ENCODE measurements at regions not wholly inside any gene's neighbourhood (a gene's known extent, or its start where the extent isn't known, plus 50 kb on each side); places are given as distances from the start of the nearest gene placed in this dataset.

DNA sequence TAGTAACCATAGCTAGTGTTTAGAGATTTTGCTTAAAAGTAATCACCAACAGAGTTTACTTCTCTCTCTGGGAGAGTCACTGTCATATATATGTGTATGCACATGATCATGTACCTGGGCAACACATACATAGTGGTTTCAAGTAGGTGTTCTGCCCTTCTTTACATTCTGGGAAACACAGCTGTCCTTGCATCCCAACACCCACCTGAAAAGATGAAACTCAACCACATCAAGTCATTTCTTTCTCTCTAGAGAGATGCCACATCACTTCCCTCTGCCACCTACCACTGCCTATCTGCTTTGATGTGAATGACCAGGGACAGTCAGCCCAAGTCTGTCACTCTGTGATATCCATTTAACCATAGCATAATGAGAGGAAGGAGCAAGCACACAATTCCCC is 155.8 kb upstream of the GADL1 start:
- DNase-seq, result no peak

DNA sequence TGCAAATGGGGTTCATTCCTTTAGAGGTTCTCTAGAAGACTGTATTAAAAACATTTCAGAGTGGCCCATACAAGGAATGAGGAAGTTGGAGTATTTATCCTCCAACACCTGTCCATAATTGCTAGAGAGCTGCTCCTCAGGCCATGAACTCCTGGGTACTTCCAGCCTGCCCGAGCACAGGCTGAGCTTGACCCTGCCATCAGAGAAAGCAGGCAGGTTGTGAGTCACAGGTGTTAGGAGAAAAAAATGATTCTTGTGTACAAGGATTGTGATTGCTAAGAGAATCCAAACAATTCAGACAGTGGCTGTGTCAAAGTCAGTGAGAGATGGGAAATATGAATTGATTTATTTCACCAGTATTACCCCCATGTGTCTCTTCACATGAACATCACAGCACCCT is 156.8 kb upstream of the GADL1 start:
- DNase-seq, result no peak

DNA sequence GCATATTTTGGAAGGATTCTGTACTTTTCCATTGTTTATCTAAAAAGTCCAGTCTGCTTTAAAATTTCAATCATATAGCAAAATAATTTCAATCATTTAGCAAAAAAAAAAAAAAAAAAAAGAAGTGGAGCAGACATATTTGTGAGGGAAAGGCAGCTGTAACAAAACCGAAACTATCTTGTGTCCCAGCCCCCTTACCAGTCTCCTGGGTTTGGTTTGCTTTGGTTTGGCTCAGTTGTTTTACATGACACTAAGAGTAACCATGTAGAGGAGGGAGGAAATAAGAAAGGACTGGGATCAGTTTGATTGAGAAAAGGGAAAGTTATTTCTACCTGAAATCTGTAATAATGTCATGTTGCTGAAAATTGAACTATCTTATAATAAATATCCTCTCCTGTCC is 158.8 kb upstream of the GADL1 start:
- DNase-seq, result no peak

DNA sequence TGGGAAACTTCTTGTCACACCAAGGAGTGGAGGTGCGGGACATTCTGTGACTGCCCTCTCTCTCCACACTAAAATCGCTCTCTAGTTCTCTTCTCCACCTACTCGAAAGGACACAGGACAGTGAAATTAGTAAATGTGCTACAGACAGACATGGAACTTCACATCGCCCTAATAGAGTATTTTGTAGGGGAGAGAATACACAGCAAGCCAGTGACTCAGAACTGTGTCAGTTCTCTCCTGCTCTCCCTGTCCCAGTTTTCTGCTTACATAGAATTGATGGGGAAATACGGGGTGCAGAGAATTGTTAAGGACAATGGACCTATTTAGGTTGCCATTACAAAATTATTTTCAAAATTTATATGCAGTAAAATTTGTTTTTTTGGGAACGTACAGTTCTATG is 159.6 kb upstream of the GADL1 start:
- no peak for DNase-seq

DNA sequence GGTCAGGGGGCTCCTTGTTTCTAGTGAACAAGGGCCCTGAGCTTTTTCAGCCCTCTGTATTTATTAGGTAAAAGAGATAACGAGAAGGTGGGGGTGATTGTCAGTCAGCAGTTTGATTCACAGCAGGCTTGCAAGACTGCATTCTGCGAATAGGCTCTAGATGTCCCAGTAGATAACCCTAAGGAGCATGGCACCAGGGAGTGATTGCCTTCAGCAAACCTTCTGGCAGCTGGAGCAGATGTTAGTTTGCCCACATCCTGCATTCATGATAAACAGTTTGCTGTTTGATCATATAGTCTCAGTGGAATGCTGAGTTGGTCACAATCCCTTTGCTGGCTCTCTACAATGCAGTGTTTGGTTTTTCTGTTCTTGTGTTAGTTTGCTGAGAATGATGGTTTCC is 161.3 kb upstream of the GADL1 start:
- no peak for DNase-seq

DNA sequence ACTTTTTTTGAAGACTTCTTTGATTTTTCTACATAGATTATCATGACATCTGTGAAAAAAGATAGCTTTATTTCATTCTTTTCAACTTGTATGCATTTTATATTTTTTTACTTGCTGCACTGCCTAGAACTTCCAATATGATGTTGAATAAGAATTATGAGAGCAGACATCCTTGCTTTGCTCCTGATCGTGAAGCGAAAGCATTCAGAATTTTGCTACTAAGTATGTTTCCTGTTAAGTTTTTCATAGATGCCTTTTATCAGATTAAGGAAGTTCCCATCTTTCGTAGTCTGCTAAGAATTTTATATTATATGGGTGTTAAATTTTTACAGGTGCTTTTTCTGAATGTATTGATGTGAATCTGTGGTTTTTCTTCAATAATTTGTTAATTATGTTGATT is 163.4 kb upstream of the GADL1 start:
- no peak for DNase-seq

DNA sequence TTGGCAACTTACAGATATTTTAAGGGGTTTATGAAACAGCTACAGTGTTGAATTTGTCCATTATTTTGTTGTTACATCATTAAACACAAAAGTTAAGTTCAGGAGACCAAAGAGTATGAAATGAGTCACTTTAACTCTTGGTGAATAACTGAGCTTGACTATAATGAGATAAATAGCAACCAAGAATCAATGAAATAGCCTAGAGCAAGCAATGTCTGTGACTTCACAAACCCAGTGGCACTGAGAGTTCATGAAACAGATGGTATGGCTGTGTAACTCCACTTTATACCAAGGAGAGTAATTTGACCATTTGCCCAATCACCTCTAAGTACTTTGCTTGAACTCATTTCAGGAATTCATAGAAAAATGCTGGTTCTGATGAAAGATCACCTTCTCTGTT is 169.6 kb upstream of the GADL1 start:
- DNase-seq, result no peak

DNA sequence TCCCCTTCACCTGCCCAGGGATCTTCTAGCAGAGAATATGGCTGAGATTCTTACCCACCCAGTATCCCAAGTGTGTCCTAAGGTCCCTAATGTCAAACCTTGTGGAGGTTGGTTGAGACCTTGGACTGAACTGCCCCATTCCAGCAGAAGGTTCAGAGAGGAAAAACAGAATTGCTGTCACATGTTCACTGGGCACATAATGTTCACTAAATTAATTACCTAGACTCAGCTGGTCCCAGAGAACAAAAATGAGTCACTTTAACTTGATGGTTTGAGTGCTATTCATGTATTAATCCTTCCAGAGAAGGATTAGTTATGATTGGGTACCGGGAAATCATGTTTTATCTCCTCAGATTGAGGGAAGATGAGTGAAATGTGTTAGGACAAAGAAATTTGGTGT is 171.3 kb upstream of the GADL1 start:
- no peak for DNase-seq

DNA sequence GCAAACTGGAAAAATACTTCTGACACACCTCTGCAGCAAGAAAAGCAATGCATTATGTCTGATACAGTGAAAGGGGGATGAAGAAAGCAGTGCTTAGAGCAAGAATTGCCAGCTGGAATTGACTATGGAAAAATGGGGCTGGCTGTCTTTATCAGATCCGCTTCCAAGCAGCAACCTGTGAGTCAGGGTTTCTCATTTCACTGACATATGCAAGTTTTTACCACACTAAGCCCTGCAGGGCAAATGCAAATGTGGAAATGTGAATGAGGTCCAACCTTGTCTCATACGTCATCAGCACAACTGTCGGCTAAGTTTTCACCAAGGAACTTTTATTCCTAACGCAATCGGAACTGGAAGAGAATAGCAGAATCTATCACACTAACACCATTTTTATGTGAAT is 172.5 kb upstream of the GADL1 start:
- DNase-seq, result peak; percentile 85

DNA sequence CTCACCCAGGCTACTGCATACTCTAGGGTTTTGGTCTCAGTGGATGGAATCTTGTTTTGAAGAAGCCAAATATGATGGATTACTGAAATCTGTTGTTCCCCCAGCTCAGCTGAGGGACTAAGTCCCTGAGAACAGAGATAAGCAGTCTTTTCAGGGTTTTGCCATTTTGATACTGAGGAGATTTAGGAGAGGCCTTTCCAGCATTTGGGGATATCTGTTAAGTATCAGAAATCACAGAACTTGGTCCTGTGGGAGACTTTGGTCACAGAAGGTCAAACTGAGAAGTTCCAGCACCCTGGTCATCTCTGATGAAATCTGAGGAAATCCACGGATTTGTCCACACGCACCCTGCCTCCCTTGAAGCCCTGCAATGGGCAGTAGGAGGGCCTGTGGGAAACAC is 181.0 kb upstream of the GADL1 start:
- DNase-seq, result no peak

DNA sequence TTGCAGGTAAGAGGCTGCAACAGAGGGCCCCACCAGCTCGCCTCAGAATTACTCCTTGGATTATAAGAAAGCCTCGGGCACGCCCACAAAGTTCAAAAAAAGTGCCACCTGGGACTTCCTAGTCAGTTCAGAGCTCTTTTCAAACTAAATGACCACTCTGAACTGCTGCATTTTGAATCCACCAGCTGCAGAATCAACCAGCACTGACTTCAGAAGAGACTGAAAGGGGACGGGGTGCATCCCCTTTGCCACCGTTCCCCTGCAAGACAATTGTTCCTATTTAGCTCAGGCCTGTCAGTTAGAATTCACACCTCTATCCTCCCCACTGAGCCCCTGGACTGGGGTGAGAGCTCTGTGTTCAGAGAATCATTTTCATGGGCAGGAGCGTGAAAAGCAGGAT is 181.4 kb upstream of the GADL1 start:
- DNase-seq, result no peak

DNA sequence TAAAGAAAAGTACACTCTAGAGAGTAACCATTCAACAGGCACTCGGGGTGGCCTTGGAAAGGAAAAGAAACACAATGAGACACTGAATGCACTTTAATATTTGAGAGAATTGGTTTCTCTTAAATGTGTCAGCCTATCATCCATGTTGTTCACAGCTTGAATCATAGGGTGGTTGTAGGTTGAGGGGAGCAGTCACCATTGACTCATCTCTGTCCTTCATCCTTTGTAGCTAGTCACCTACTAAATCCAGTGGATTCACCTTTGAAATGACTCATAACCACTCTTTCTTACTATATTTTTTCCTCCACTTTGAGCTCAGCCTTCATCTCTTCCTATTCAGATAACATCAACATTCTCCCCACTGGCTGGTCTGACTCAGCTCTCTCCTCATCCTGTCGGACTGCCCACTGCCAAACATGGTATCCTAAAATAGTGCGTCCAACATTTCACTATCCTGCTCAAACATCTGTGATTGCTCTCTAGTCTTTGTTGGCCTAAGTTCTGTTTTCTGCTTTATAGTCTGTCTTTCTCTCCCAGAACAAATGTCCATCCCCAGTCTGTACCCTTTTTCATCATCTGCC is 182.7 kb upstream of the GADL1 start:
- DNase-seq, result no peak

DNA sequence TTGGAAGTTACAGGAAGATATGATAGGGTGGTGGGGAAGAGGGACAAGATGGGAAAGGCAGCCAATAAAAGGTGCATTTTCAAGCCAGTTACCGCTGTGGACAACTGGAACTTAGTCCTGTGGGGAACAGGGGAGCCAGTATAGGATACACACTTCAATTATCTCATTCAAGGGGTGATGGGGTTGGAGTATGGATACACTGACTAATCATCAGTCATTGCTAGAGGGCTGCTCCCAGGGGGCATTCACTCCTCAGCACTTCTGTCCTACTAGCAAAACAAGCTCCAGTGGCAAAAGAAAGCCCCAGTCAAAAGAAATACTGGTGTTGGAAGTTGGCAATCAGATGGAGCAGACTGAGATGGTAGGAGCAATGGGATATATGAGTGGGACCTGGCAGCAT is 183.4 kb upstream of the GADL1 start:
- no peak for DNase-seq

DNA sequence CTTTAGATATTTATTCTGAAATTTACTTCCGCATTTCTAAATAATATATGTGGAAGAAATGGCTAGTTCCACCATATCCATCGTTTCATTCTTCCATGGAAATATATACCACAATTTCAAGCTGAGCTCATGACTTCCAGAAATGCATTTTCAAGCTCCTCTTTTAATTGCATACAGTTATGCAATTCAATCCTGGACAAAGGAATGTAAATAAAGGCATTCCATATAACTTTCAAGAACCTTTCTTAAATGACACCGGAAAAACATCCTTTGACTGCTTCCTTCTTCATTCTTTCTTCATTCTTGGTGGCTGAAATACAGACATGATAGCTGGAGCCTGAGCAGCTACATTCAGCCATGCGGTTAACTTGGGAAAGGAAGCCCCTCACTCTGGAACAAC is 185.2 kb upstream of the GADL1 start:
- no peak for DNase-seq

DNA sequence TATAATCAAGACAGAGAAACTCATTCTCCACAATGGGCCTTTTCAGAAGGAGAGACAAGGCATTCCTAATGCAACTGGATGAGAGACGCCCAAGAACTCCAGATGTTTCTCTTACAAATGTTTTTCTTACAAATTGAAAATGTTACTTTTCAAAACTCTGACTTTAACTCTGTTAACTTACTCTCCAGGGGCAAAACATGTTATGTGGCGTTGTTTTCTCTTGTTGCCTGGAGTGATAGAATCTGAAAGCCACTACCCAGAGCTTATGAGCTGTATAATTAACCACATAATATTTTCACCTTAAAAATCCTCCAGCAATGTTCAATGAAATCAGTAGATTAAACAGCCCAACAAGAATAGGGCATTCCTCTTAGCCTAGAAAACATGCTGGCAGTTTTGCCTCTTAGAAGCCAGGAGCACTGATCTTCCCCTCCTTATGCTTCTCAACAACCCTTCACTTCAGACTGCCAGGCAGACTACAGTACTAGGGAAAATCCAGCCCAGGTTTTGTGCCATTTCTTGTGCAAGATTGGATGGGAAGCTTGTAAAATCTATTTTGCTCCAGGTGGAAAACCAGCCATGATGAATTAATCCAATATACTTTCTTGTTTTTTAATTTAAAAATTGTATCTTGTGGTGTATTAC is 186.7 kb upstream of the GADL1 start:
- no peak for DNase-seq

DNA sequence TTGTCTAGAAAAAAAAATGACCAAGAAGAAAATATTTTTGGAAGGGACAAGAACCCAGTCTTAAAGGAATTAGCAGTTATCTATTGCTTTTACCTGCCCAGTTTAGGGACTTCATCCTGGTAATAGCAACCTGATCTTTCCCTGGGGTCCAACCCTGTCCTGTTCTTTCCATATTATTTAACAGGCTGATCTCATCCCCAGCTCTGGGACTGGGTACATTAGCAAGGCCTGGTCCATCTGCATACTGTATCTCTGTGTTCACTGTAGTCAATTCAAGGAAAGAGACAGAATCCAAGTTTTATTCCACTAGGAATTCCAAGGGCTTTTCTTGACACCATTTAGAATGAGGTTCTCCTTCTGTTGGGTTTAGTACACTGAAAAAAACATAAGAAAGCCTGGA is 191.7 kb upstream of the GADL1 start:
- no peak for DNase-seq

DNA sequence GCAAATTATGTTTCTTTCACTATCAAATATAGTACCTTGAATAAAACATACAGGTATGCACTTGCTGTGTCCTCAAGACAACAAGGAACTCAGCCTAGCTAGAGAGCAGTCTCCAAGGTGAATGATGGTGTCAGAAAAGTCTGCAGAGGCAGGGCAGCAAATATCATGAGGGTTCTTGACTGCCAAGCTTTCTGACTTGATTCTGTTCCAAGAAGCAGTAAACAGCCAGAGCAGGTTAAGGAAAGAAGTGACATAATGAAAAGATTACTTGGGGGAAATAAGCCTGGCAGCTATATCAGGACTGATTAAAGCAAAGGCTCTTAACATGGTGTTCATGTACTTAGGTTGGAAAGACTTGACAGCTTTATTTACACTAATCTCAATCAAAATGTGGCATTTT is 192.2 kb upstream of the GADL1 start:
- no peak for DNase-seq

DNA sequence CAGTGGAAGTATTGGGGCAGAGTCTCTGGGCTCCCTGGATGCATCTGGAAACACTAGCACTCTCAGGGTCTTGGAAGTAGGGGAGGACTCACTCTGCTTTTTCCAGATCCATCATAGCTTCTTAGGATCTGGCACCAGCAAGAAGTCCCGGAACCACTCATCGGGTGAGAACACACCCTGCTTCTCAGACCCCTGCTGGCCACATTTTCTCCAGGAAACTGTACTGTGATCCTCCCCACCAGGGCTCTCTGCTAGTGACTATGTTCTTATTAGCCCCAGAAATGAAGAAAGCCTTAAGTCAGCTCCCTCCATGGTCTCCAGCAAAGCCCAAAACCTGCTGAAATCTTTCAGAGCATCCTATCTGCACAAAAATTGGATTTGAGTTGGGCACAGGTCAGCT is 197.3 kb upstream of the GADL1 start:
- DNase-seq, result no peak

DNA sequence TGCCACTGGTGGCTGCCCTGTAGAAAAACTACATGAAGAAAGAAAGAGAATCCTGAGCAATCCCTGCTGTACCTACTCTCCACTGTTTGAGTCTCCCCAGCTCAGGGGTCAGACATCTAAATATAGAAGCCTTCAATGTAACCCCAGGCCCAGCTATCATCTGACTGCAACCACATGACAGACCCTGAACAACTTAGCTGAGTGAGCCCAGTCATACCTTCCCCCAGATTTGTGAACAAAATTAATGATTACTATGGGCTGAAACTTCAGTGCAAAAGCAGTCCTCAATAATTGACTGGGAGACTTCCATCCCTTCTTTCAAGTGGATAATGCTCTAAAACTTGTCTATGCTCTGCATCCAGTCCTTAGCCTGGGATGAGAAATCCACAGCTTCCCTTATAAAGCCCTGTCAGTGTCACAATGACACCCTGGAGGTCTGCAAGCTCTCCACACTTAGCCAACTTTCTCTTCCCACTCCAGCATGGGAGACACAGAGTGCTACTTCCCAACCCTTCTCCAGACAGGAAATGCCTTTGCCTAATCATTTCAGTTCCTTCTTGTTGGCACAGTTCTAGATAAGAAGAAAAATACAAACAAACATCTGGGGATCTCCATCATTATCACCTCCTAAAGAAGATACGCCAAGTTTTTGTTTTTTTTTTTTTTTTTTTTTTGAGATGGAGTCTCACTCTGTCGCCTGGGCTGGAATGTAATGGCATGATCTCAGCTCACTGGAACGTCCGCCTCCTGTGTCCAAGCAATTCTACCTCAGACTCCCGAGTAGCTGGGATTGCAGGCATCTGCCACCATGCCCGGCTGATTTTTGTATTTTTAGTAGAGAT is 198.5 kb upstream of the GADL1 start:
- DNase-seq, result peak; percentile 46

DNA sequence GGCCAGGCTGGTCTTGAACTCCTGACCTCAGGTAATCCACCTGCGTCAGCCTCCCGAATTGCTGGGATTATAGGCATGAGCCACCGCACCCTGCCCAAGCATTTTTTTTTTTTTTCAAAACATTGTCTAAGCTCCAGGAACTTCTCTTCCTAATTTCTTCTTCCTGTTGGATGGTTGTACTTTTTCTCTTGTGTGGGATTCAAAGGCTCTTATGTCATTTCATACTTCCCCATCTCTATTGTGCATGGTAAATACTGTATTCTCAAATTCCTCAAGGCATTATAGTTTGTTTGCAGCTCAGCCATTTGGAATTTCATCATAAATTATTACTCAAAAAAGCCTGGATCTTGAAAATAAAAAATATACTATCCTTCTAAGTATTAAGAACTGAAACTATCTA is 199.1 kb upstream of the GADL1 start:
- no peak for DNase-seq

DNA sequence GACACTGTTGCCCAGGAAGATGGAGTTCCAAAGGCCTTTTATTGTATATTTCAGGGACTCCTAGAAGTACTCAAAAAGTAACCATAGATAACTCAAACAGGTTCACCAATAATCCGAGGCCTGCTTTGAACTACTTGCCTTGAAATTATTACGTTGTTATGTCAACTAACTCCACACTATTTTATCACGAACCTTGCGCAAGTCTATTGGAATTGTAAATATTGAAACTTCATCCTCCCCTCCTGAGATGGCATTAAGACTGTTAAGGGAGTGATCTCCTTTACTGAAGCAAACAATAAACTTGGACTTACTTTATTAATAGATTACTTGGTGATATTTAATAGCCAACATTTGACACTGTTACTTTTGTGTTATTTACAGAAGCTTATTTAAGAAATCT is 199.6 kb upstream of the GADL1 start:
- DNase-seq, result no peak

DNA sequence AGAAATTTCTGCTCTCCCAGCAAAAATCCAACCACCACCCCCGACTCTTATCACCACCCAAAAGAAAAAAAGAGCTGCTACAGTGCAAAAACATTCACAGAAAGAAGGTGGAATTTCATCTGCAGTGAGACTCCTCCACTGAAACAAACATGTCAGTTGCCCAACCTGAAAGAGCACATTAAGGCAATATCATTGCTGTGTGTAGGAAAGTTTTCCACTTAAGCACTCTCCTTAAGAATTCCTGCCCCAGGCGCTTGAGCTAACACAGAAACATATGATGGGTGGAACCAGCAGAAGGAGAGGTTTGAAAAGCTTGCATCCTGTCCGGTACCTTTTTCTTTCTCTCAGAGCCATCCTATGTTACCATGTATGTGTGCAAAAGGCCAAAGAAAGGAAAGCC is 200.8 kb upstream of the GADL1 start:
- no peak for DNase-seq

DNA sequence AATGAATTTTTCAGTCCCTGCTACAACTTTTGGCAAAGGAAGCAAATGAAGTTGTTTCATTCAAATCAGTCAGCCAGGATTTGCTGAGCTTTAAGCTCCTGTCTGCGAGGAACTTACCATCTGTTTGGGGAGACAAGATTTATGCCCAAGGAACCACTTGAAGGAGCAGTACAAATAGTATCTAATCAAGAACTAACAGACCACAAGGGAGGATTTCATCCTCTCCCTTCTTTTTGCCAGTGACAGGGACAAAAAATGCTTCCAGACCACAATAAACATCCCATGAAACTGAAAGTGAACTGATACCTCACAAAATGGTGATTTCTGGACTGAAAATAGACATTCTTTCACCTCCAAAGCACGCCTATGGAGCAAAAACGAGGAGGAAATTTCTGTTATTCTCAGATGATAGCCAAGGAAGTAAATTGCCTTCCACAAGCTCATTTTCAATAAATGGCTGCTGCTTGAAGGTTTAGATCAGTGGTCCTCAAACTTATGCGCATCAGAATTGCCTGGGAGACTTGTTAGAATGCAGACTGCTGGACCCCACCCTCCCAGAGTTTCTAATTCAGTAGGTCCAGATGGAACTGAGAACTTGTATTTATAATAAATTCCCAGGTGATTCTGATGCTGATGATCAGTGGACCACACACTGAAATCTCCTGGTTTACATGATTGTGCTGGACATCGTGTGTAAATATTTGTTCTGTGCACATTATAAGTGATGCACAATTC is 202.4 kb upstream of the GADL1 start:
- DNase-seq, result no peak

All from muscle of arm (tissue), 1 donor.